Lower leg skin (tissue), 3 donors: ENCODE measurements at regions not wholly inside any gene's neighbourhood (a gene's known extent, or its start where the extent isn't known, plus 50 kb on each side); places are given as distances from the start of the nearest gene placed in this dataset.

ENCODE experiments used
- POLR2A ChIP-seq, 2 donors: fragments of 450-650 bp; IDR thresholded peaks; one replicate each; pipeline ENCODE4 v1.6.1; 2016 to 2017; ENCODE audit warnings: antibody characterized with exemption in 2 of 2, mild to moderate bottlenecking in 1 of 2, moderate library complexity in 1 of 2
- TF ChIP-seq, protein P1 (sequence below), 3 donors: fragments of 450-650 bp; IDR thresholded peaks; one replicate each; pipeline ENCODE4 v1.5.1; 2016; ENCODE audit warnings: antibody characterized with exemption in 3 of 3, mild to moderate bottlenecking in 3 of 3, moderate library complexity in 2 of 3

DNA sequence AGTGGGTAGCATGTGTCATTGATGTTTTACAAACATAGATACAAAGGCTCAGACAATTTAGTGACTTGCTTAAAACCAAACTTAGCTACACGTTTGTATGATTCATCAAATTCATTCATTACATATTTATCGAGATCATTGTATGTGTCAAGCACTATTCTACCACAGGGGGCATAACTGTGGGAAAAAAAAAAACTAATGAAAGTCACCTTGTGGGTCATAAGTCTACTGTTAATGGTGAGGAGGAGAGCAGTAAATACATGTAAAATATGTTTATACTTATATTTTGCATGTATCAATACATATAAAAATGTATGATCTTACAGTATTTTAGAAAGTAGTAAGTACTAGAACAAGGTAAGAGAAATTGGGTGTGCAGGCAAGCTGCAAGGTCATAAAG, 933.8 kb downstream of the IPMK start:
- TF ChIP-seq, protein P1, sequence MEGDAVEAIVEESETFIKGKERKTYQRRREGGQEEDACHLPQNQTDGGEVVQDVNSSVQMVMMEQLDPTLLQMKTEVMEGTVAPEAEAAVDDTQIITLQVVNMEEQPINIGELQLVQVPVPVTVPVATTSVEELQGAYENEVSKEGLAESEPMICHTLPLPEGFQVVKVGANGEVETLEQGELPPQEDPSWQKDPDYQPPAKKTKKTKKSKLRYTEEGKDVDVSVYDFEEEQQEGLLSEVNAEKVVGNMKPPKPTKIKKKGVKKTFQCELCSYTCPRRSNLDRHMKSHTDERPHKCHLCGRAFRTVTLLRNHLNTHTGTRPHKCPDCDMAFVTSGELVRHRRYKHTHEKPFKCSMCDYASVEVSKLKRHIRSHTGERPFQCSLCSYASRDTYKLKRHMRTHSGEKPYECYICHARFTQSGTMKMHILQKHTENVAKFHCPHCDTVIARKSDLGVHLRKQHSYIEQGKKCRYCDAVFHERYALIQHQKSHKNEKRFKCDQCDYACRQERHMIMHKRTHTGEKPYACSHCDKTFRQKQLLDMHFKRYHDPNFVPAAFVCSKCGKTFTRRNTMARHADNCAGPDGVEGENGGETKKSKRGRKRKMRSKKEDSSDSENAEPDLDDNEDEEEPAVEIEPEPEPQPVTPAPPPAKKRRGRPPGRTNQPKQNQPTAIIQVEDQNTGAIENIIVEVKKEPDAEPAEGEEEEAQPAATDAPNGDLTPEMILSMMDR (IDR thresholded peaks at IDR 0.05), result no peak
- TF ChIP-seq POLR2A (IDR thresholded peaks at IDR 0.05), result no peak
